Central memory CD4-positive, alpha-beta T cell (primary cell): ENCODE measurements at regions not wholly inside any gene's neighbourhood (a gene's known extent, or its start where the extent isn't known, plus 50 kb on each side); places are given as distances from the start of the nearest gene placed in this dataset.

Source experiments
- DNase-seq: peaks from one replicate; pipeline ENCODE4 v3.0.0; 2022

GRCh38 chr16:79365702-79366101 lies 234.8 kb downstream of the MAF start:
- DNase-seq: no peak

- no peak for DNase-seq
These were observed 237.1 kb downstream of the MAF start for GRCh38 chr16:79363484-79363883.

GRCh38 chr16:79363035-79363434 lies 237.5 kb downstream of the MAF start:
- no peak for DNase-seq

GRCh38 chr16:79362300-79362970 lies 238.1 kb downstream of the MAF start:
- DNase-seq: peak; percentile 27

GRCh38 chr16:79361132-79361751 lies 239.3 kb downstream of the MAF start:
- no peak for DNase-seq

GRCh38 chr16:79360267-79360666 lies 240.3 kb downstream of the MAF start:
- DNase-seq: no peak

- no peak for DNase-seq
These were observed 241.5 kb downstream of the MAF start for GRCh38 chr16:79359082-79359481.

- DNase-seq: no peak
These were observed 242.3 kb downstream of the MAF start for GRCh38 chr16:79358188-79358587.

- no peak for DNase-seq
These were observed 244.8 kb downstream of the MAF start for GRCh38 chr16:79355600-79356358.

GRCh38 chr16:79351927-79352326 lies 248.6 kb downstream of the MAF start:
- DNase-seq: no peak

- DNase-seq: no peak
These were observed 250.7 kb downstream of the MAF start for GRCh38 chr16:79349803-79350202.

GRCh38 chr16:79348521-79349306 lies 251.8 kb downstream of the MAF start:
- no peak for DNase-seq

GRCh38 chr16:79347277-79347676 lies 253.3 kb downstream of the MAF start:
- DNase-seq: no peak

- no peak for DNase-seq
These were observed 260.7 kb downstream of the MAF start for GRCh38 chr16:79339863-79340262.

- no peak for DNase-seq
These were observed 262.6 kb downstream of the MAF start for GRCh38 chr16:79337906-79338305.

- no peak for DNase-seq
These were observed 263.9 kb downstream of the MAF start for GRCh38 chr16:79336437-79337229.

- no peak for DNase-seq
These were observed 266.4 kb downstream of the MAF start for GRCh38 chr16:79334127-79334526.

GRCh38 chr16:79331066-79331465 lies 269.5 kb downstream of the MAF start:
- no peak for DNase-seq

GRCh38 chr16:79329967-79330366 lies 270.6 kb downstream of the MAF start:
- no peak for DNase-seq

GRCh38 chr16:79329166-79329521 lies 271.4 kb downstream of the MAF start:
- DNase-seq: no peak

GRCh38 chr16:79328402-79329165 lies 272.0 kb downstream of the MAF start:
- DNase-seq: no peak

GRCh38 chr16:79327836-79328235 lies 272.7 kb downstream of the MAF start:
- no peak for DNase-seq
